Skin epidermis (tissue), 12 donors: ENCODE measurements at regions not wholly inside any gene's neighbourhood (a gene's known extent, or its start where the extent isn't known, plus 50 kb on each side); places are given as distances from the start of the nearest gene placed in this dataset.
"Not testable (repeated sequence)": the region's sequence is repeated elsewhere in the genome, so short reads cannot be mapped to it uniquely, and the experiment has no call there.

Experiments
- H3K27ac ChIP-seq, 21 experiments: fragments of 200-600 bp; sonication (generic) in 11 of 21; one replicate each; pipeline ENCODE4 v1.5.0; 2020; ENCODE audit warnings: mild to moderate bottlenecking in 3 of 21, inconsistent platforms in 2 of 21, moderate library complexity in 2 of 21
- H3K4me3 ChIP-seq, 7 experiments: fragments of 200-600 bp; sonication (generic) in 2 of 7; one replicate each; pipeline ENCODE4 v1.5.0; 2020; ENCODE audit warnings: inconsistent platforms in 2 of 7, mild to moderate bottlenecking in 2 of 7, moderate library complexity in 1 of 7

- Histone ChIP-seq H3K4me3 (no peak overlapping the region), H3K27ac (no peak overlapping the region)
These were observed 108.6 kb upstream of the TRIM2 start for GRCh38 chr4:153095448-153096204.

GRCh38 chr4:153096344-153096743, 107.9 kb upstream of the TRIM2 start:
- H3K27ac ChIP-seq: no peak overlapping the region
- H3K4me3 ChIP-seq: no peak overlapping the region

- H3K4me3 ChIP-seq: no peak overlapping the region
- no peak overlapping the region for H3K27ac ChIP-seq
These were observed 105.8 kb upstream of the TRIM2 start for GRCh38 chr4:153098427-153098826.

GRCh38 chr4:153099391-153100140, 104.7 kb upstream of the TRIM2 start:
- Histone ChIP-seq H3K4me3 (no peak overlapping the region), H3K27ac (no peak overlapping the region)

- H3K4me3 ChIP-seq, H3K27ac ChIP-seq: not testable (repeated sequence)
These were observed 97.5 kb upstream of the TRIM2 start for GRCh38 chr4:153106736-153107135.

GRCh38 chr4:153107246-153107645, 97.0 kb upstream of the TRIM2 start:
- Histone ChIP-seq H3K4me3 (no peak overlapping the region), H3K27ac (no peak overlapping the region)

DNA sequence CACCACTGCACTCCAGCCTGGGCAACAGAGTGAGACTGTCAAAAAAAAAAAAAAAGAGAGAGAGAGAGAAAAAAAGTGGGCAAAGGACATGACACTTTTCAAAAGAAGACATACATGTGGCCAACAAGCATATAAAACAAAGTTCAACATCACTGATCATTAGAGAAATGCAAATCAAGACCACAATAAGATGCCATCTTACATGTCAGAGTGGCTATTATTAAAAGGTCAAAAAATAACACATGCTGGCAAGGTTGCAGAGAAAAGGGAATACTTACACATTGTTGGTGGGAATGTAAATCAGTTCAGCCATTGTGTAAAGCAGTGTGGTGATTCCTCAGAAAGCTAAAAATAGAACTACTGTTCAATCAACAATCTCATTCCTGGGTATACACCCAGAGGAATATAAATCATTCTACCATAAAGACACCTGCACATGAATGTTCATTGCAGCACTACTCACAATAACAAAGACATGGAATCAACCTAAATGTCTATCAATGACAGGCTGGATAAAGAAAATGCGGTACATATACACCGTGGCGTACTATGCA, 94.9 kb upstream of the TRIM2 start:
- H3K27ac ChIP-seq: no peak overlapping the region

DNA sequence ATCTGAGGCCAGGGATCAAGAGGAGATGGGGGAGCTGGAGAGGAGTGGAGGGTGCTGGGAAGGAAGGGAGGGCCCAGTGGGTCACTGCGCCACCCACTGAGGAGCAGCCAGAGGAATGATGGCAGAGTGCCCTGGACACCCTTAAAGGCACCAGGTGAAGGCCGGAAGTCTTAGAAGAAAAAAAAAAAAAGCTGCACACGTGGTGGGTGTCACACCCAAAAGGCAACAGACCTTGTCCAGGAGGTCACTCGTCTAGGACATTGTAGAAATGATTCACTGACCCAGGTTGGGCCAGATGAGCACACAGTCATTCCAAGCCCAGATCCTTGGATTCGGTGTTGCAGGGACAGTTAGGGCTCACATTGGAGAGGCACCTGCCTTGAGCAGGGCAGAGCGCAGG, 93.5 kb upstream of the TRIM2 start:
- no peak overlapping the region for H3K4me3 ChIP-seq
- H3K27ac ChIP-seq: no peak overlapping the region

More for the DNA sequence above, 94.9 kb upstream of the TRIM2 start:
- H3K4me3 ChIP-seq: no peak overlapping the region

DNA sequence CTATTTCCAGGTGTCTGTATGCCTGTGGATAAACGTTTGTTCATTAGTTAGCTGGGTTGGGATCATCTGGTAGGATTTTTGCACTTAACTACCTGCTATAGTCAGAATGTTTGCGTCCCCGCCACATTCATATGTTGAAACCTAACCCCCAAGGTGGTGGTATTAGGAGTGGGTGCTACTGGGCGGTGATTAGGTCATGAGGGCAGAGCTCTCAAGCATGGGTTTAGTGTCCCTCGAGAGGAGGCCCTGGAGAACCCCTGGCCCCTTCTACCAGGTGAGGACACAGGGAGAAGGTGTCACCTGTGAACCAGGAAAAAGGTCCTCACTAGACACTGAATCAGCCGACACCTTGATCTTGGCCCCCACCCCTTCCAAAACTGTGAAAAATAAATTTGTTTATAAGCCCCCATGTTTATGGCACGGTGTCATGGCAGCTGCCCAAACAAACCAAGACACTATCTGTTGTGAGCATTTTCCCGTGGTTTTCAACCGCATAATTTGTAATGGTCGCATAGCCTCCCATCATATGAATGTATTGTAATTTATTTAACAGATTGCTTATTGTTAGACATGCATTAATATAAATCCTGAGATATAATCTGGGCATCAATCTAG, 92.7 kb upstream of the TRIM2 start:
- Histone ChIP-seq H3K27ac (no peak overlapping the region), H3K4me3 (no peak overlapping the region)

- H3K4me3 ChIP-seq: no peak overlapping the region
- no peak overlapping the region for H3K27ac ChIP-seq
These were observed 92.2 kb upstream of the TRIM2 start for GRCh38 chr4:153112041-153112441.

DNA sequence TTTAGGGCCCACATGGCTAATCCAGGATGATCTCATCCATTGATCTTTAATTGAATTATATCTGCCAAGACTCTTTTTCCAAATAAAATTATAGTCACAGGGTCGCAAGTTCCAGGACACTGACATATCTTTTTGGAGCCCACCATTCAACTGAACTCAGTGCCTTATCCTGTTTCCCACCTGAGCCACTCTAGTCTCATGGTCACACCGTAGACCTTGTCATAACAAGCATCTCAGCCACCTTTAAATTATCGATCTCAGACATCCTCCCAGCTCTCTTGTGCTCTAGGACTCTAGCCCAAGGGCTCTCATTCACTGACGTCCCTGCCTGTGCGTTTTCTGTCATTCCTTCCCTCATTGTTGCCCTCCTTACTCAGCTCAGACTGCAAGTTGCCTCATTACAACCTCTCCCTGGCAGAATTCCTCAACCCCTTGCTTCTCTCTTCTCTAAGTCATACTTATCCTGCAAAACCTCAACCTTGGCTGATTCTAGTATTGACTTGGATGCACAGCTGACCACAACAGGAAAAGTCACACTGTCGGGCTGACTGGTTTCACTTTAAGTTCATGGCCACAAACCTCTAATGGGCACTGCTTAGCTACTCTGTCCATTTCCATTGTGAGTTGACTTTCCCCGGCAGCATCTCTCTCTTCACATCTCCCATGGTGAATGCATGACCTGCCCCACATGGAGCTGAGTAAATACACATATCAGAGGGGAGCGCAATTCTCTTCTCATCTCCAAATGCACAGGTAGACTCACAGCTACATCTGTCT, 91.0 kb upstream of the TRIM2 start:
- H3K27ac ChIP-seq: no peak overlapping the region
- no peak overlapping the region for H3K4me3 ChIP-seq

- H3K27ac ChIP-seq: no peak overlapping the region
These were observed 90.5 kb upstream of the TRIM2 start for GRCh38 chr4:153113838-153114105.

GRCh38 chr4:153114771-153115321, 89.4 kb upstream of the TRIM2 start:
- H3K27ac ChIP-seq: peak overlapping the region in 16 of 21 experiments; percentile 2 to 89 (median 62)
- no peak overlapping the region for H3K4me3 ChIP-seq

More at GRCh38 chr4:153113838-153114105, 90.5 kb upstream of the TRIM2 start:
- H3K4me3 ChIP-seq: no peak overlapping the region

DNA sequence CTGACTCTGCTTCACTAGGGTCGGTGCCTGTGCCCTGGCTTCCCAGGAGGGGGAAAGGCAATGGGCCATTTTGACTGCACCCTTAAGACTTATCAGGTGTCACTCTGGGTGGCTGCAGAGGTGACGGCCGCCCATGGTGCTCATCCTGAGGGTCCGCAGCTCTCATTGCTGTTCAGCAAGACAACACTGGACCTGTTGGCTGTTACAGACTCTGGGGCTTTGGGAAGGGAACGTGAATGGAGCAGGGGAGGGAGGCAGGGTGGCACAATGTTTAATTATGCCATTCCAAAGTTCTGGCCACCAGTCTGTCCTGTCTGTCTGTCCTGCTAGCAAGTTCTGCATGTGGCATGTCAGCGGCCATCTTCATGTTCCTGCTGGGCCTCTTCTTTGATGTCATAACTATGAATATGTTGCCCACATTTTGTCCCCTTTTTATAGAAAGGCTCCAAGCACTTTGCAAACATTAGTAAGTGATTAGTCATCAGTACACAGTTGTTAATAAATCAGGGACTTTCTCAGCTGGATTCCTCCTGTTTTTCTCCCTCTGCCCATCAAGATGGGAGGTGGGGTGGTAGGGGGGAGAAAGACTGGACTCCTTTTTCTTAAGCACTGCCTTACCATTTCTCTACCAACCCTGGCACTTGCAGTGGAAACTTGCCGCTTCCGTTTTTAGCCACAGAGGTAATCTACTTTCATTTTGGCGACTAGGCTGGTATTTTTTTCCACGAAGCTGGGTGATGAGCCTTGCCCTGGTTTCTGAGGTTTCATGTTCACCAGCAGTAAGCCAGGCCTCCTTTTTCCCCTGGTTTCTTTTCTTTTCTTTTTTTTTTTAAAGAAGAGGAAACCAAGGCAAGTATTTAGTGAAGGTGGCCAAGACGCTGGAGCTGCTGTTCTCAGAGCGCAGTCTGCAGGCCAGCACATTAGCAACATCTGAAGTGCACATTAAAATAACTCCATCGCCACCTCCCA, 88.6 kb upstream of the TRIM2 start:
- Histone ChIP-seq H3K27ac (peak overlapping the region in 19 of 21 experiments; percentile 17 to 89 (median 58)), H3K4me3 (peak overlapping the region in 4 of 7 experiments; percentile 5 to 30 (median 17))

GRCh38 chr4:153116291-153116680, 88.0 kb upstream of the TRIM2 start:
- peak overlapping the region in 3 of 7 experiments; percentile 5 to 30 (median 20) for H3K4me3 ChIP-seq

DNA sequence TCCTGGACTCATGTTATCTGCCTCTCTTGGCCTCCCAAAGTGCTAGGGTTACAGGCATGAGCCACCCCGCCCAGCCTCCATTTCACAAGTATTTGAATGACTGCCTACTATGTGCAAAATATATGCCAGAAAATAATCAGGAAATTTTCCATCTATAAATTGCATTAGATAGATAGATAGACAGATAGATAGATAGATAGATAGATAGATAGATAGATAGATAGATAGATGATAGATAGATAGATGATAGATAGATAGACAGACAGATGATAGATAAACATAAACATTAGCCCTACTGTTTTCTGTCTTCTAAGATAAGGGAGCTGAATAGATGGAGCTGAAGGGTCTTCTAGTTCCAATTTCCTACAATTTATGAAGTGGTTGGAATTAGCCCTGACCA, 87.4 kb upstream of the TRIM2 start:
- H3K27ac ChIP-seq: peak overlapping the region in 11 of 21 experiments; percentile 17 to 89 (median 71)
- no peak overlapping the region for H3K4me3 ChIP-seq

More at GRCh38 chr4:153116291-153116680, 88.0 kb upstream of the TRIM2 start:
- peak overlapping the region in 18 of 21 experiments; percentile 17 to 89 (median 60) for H3K27ac ChIP-seq

DNA sequence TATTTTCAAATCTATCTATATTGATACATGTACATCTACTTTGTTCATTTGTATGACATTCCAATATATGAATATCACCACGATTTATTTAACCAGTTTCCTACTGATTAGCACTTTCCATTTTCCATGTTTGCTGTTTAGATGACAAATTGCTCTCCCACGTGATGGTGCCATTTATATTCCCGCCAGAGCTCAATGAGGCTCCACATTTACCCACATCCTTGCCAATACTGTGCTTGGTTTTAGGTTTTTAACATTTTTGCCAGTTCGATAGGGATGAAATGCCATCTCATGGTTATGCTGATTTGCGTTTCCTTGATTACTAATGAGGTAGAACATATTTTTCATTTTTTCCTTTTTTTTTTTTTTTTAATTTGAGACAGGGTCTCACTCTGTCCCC, 86.7 kb upstream of the TRIM2 start:
- Histone ChIP-seq H3K4me3 (no peak overlapping the region), H3K27ac (peak overlapping the region in 1 of 21 experiments; percentile 51)

GRCh38 chr4:153119626-153120025, 84.6 kb upstream of the TRIM2 start:
- no peak overlapping the region for H3K27ac ChIP-seq
- H3K4me3 ChIP-seq: no peak overlapping the region
